ENCODE measurements at regions not wholly inside any gene's neighbourhood (a gene's known extent, or its start where the extent isn't known, plus 50 kb on each side); places are given as distances from the start of the nearest gene placed in this dataset.
"Not testable (repeated sequence)": the region's sequence is repeated elsewhere in the genome, so short reads cannot be mapped to it uniquely, and the experiment has no call there.

GRCh38 chr2:95654897-95655296 is 63.1 kb downstream of the TRIM43 start:
- not testable (repeated sequence) for H3K9me3 Mint-ChIP-seq; ATAC-seq (replicated peaks); H3K27ac Mint-ChIP-seq; H3K4me1 Mint-ChIP-seq; H3K27me3 Mint-ChIP-seq; DNase-seq; H3K4me3 Mint-ChIP-seq; H3K36me3 Mint-ChIP-seq

GRCh38 chr2:95656553-95656952 is 64.8 kb downstream of the TRIM43 start:
- not testable (repeated sequence) for H3K4me1 Mint-ChIP-seq; H3K9me3 Mint-ChIP-seq; H3K4me3 Mint-ChIP-seq; ATAC-seq (replicated peaks); H3K27me3 Mint-ChIP-seq; H3K36me3 Mint-ChIP-seq; H3K27ac Mint-ChIP-seq; DNase-seq

- not testable (repeated sequence) for ATAC-seq (replicated peaks); H3K9me3 Mint-ChIP-seq; H3K4me3 Mint-ChIP-seq; H3K27ac Mint-ChIP-seq; H3K36me3 Mint-ChIP-seq; H3K4me1 Mint-ChIP-seq; DNase-seq; H3K27me3 Mint-ChIP-seq
These were observed 66.1 kb downstream of the TRIM43 start for GRCh38 chr2:95657937-95658336.

GRCh38 chr2:95660766-95661562 is 69.2 kb downstream of the TRIM43 start:
- not testable (repeated sequence) for DNase-seq; H3K27me3 Mint-ChIP-seq; H3K4me3 Mint-ChIP-seq; H3K36me3 Mint-ChIP-seq; H3K9me3 Mint-ChIP-seq; ATAC-seq (replicated peaks); H3K27ac Mint-ChIP-seq
- peaks cover 10 to 16% of the 10 kb centered on the region in 2 donors for H3K4me1 Mint-ChIP-seq

- H3K4me3 Mint-ChIP-seq = peak overlapping the region; percentile 58 to 59
These were observed 72.0 kb downstream of the TRIM43 start for GRCh38 chr2:95663471-95664441.

GRCh38 chr2:95666636-95667035 is 74.8 kb downstream of the TRIM43 start:
- peaks cover 27 to 47% of the 10 kb centered on the region in 2 donors for H3K4me1 Mint-ChIP-seq
- not testable (repeated sequence) for ATAC-seq (replicated peaks); H3K4me3 Mint-ChIP-seq; H3K27me3 Mint-ChIP-seq; H3K9me3 Mint-ChIP-seq; DNase-seq; H3K36me3 Mint-ChIP-seq; H3K27ac Mint-ChIP-seq

More at GRCh38 chr2:95663471-95664441, 72.0 kb downstream of the TRIM43 start:
- H3K4me1 Mint-ChIP-seq = peaks cover 14 to 28% of the 10 kb centered on the region in 2 donors
- H3K36me3 Mint-ChIP-seq, H3K9me3 Mint-ChIP-seq, H3K27me3 Mint-ChIP-seq: not testable (repeated sequence)
- ATAC-seq (replicated peaks) (peak; percentile 76 to 79), DNase-seq (peak; percentile 17)
- H3K27ac Mint-ChIP-seq = peak overlapping the region; percentile 88

- no peaks in the 10 kb centered on the region for H3K9me3 Mint-ChIP-seq
- no peaks in the 10 kb centered on the region for H3K36me3 Mint-ChIP-seq
- DNase-seq = no peak
- no peak overlapping the region for H3K4me3 Mint-ChIP-seq
- peaks cover 27 to 47% of the 10 kb centered on the region in 2 donors for H3K4me1 Mint-ChIP-seq
- no peak overlapping the region for H3K27ac Mint-ChIP-seq
- no peak for ATAC-seq (replicated peaks)
- peaks cover 0 to 5% of the 10 kb centered on the region in 2 donors for H3K27me3 Mint-ChIP-seq
These were observed 75.7 kb downstream of the TRIM43 start for GRCh38 chr2:95667480-95667879.

GRCh38 chr2:95668934-95669333 is 77.1 kb downstream of the TRIM43 start:
- ATAC-seq (replicated peaks) = peak; percentile 78 to 83
- Mint-ChIP-seq H3K4me1 (peaks cover 23 to 36% of the 10 kb centered on the region in 2 donors), H3K27ac (peak overlapping the region; percentile 1)
- peak; percentile 5 for DNase-seq
- not testable (repeated sequence) for H3K36me3 Mint-ChIP-seq, H3K4me3 Mint-ChIP-seq, H3K9me3 Mint-ChIP-seq, H3K27me3 Mint-ChIP-seq

GRCh38 chr2:95669441-95669991 is 77.7 kb downstream of the TRIM43 start:
- Mint-ChIP-seq H3K9me3 (no peaks in the 10 kb centered on the region), H3K4me1 (peaks cover 21 to 34% of the 10 kb centered on the region in 2 donors)
- peak; percentile 74 to 80 for ATAC-seq (replicated peaks)

GRCh38 chr2:95670167-95670566 is 78.4 kb downstream of the TRIM43 start:
- DNase-seq = no peak
- no peak for ATAC-seq (replicated peaks)
- H3K27ac Mint-ChIP-seq = no peak overlapping the region
- H3K27me3 Mint-ChIP-seq = peaks cover 4 to 11% of the 10 kb centered on the region in 2 donors
- no peak overlapping the region for H3K4me3 Mint-ChIP-seq
- peaks cover 21 to 34% of the 10 kb centered on the region in 2 donors for H3K4me1 Mint-ChIP-seq
- H3K36me3 Mint-ChIP-seq = no peaks in the 10 kb centered on the region
- H3K9me3 Mint-ChIP-seq = no peaks in the 10 kb centered on the region

More at GRCh38 chr2:95669441-95669991, 77.7 kb downstream of the TRIM43 start:
- H3K27ac Mint-ChIP-seq = no peak overlapping the region
- no peak overlapping the region for H3K4me3 Mint-ChIP-seq
- no peaks in the 10 kb centered on the region for H3K36me3 Mint-ChIP-seq
- peaks cover 4 to 11% of the 10 kb centered on the region in 2 donors for H3K27me3 Mint-ChIP-seq
- DNase-seq = no peak

- H3K4me3 Mint-ChIP-seq = no peak overlapping the region
- H3K9me3 Mint-ChIP-seq = no peaks in the 10 kb centered on the region
- ATAC-seq (replicated peaks) (no peak), DNase-seq (no peak)
- H3K27me3 Mint-ChIP-seq = peaks cover 4 to 15% of the 10 kb centered on the region in 2 donors
- peaks cover 19 to 34% of the 10 kb centered on the region in 2 donors for H3K4me1 Mint-ChIP-seq
- no peak overlapping the region for H3K27ac Mint-ChIP-seq
- no peaks in the 10 kb centered on the region for H3K36me3 Mint-ChIP-seq
These were observed 78.9 kb downstream of the TRIM43 start for GRCh38 chr2:95670686-95671085.

- not testable (repeated sequence) for H3K9me3 Mint-ChIP-seq; DNase-seq; H3K4me3 Mint-ChIP-seq; ATAC-seq (replicated peaks); H3K27ac Mint-ChIP-seq; H3K36me3 Mint-ChIP-seq
- Mint-ChIP-seq H3K4me1 (peaks cover 16 to 29% of the 10 kb centered on the region in 2 donors), H3K27me3 (peaks cover 4 to 20% of the 10 kb centered on the region in 2 donors)
These were observed 79.4 kb downstream of the TRIM43 start for GRCh38 chr2:95671171-95671570.

GRCh38 chr2:95671992-95672391 is 80.2 kb downstream of the TRIM43 start:
- ATAC-seq (replicated peaks); H3K9me3 Mint-ChIP-seq; H3K4me3 Mint-ChIP-seq; H3K27ac Mint-ChIP-seq; DNase-seq; H3K36me3 Mint-ChIP-seq: not testable (repeated sequence)
- Mint-ChIP-seq H3K27me3 (peaks cover 4 to 23% of the 10 kb centered on the region in 2 donors), H3K4me1 (peaks cover 16 to 23% of the 10 kb centered on the region in 2 donors)

GRCh38 chr2:95672500-95672899 is 80.7 kb downstream of the TRIM43 start:
- peaks cover 7 to 28% of the 10 kb centered on the region in 2 donors for H3K27me3 Mint-ChIP-seq

More at GRCh38 chr2:95672500-95672899, 80.7 kb downstream of the TRIM43 start:
- not testable (repeated sequence) for DNase-seq; ATAC-seq (replicated peaks); H3K4me3 Mint-ChIP-seq; H3K27ac Mint-ChIP-seq; H3K36me3 Mint-ChIP-seq; H3K9me3 Mint-ChIP-seq
- peaks cover 16 to 23% of the 10 kb centered on the region in 2 donors for H3K4me1 Mint-ChIP-seq

Data from stimulated activated naive B cell treated with anti-CD40 and anti-IgM and Interleukin-4, amounts not matched to agents 10 μg/mL and 1 μg/mL and 100 μg/mL, for 72 hours (primary cell).